Osteocyte (in vitro differentiated cells): ENCODE measurements at regions not wholly inside any gene's neighbourhood (a gene's known extent, or its start where the extent isn't known, plus 50 kb on each side); places are given as distances from the start of the nearest gene placed in this dataset.
A peak's percentile ranks its signal among the peaks of the same experiment; 100 is the strongest.

Experiments
- DNase-seq: peaks from one replicate; pipeline ENCODE4 v3.0.0; 2021; ENCODE audit warnings: mixed read lengths; ENCODE audit not compliant: unreplicated experiment; ENCODE audit errors: extremely low spot score
- H3K27ac Mint-ChIP-seq: one replicate; pipeline ENCODE4 v1.8.0; 2021; ENCODE audit warnings: mild to moderate bottlenecking, mixed read lengths; ENCODE audit not compliant: unreplicated experiment
- H3K27me3 Mint-ChIP-seq: one replicate; pipeline ENCODE4 v1.8.0; 2021; ENCODE audit warnings: mixed read lengths; ENCODE audit not compliant: unreplicated experiment
- H3K36me3 Mint-ChIP-seq: one replicate; pipeline ENCODE4 v1.8.0; 2021; ENCODE audit warnings: mixed read lengths; ENCODE audit not compliant: unreplicated experiment
- H3K4me1 Mint-ChIP-seq: one replicate; pipeline ENCODE4 v1.8.0; 2021; ENCODE audit warnings: mixed read lengths; ENCODE audit not compliant: unreplicated experiment
- H3K4me3 Mint-ChIP-seq: one replicate; pipeline ENCODE4 v1.8.0; 2021; ENCODE audit warnings: mild to moderate bottlenecking, moderate library complexity, mixed read lengths; ENCODE audit not compliant: unreplicated experiment
- H3K9me3 Mint-ChIP-seq: one replicate; pipeline ENCODE4 v1.8.0; 2021; ENCODE audit warnings: mixed read lengths; ENCODE audit not compliant: unreplicated experiment
- TF ChIP-seq, protein P1 (sequence below): fragments of 200-600 bp; sonication (generic); IDR thresholded peaks from 2 replicates; pipeline ENCODE4 v1.5.0; 2021; ENCODE audit warnings: antibody characterized with exemption, mild to moderate bottlenecking, moderate library complexity

DNA sequence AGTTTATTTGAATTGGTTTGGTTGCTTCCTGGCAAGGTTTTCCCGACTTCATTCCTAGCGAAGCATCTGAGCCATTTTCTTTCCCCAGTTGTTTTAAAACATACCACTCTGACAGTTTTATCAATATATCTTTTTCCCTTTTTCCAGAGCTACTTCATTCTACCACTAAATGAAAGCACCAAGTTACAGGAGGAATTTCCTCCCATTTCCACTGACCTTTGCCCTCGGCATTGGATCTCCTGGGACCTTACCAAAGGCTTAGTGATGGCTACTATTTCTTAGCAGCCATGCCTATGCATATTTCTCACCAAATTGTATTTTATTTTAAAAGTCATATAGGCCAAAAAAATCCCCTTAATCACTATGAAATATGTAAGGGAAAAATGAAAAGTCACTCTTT lies 150.5 kb downstream of the ZNF330 start:
- Mint-ChIP-seq H3K27me3 (no peaks in the 10 kb centered on the region), H3K4me1 (peaks cover 4% of the 10 kb centered on the region), H3K9me3 (peaks cover 10% of the 10 kb centered on the region), H3K27ac (no peak overlapping the region), H3K4me3 (no peak overlapping the region), H3K36me3 (peaks cover 3% of the 10 kb centered on the region)
- DNase-seq, result no peak
- TF ChIP-seq, protein P1, sequence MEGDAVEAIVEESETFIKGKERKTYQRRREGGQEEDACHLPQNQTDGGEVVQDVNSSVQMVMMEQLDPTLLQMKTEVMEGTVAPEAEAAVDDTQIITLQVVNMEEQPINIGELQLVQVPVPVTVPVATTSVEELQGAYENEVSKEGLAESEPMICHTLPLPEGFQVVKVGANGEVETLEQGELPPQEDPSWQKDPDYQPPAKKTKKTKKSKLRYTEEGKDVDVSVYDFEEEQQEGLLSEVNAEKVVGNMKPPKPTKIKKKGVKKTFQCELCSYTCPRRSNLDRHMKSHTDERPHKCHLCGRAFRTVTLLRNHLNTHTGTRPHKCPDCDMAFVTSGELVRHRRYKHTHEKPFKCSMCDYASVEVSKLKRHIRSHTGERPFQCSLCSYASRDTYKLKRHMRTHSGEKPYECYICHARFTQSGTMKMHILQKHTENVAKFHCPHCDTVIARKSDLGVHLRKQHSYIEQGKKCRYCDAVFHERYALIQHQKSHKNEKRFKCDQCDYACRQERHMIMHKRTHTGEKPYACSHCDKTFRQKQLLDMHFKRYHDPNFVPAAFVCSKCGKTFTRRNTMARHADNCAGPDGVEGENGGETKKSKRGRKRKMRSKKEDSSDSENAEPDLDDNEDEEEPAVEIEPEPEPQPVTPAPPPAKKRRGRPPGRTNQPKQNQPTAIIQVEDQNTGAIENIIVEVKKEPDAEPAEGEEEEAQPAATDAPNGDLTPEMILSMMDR, result no peak

DNA sequence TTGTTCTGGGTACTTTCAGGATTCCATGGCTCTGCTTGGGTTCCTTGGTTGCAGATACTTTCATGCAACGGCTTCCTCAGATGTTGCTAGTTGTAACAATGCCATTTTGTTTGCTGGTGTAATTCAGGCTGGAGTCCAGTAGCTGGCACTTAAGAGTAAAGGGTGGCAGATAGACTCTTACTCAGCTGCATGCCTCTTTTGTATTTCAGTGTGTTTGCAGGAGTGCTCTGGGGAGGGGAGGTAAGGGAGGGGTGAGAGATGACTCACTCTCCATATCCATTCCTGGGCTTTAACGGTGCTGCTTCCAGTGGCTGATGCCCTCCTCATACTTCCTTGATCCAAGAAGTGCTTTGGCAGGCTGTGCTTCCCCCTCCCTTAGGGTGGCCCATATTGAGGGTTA lies 155.2 kb downstream of the ZNF330 start:
- Mint-ChIP-seq H3K4me1 (peaks cover 4% of the 10 kb centered on the region), H3K27ac (no peak overlapping the region), H3K36me3 (no peaks in the 10 kb centered on the region), H3K27me3 (no peaks in the 10 kb centered on the region), H3K4me3 (no peak overlapping the region), H3K9me3 (peaks cover 9% of the 10 kb centered on the region)
- TF ChIP-seq, protein P1, result peak; percentile 57
- no peak for DNase-seq

DNA sequence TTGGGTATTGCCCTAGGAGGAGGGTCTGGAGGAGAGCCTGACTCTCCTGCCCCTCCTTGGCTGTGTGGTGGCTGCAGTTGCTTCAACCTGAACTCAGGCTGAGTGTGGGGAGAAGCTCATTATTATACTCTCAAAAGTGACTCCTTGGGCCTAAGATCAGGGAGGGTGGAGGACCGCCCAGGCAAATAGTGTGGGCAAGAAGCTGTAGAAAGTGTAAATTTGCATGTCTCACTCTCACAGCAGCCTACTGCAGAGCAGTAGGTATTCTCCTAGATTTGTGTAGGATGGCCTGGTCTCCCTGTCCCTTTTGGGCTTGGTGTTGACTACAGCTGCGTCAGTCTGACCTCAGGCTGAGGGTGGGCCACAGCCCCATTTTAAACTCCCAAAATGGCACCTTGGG lies 156.1 kb downstream of the ZNF330 start:
- H3K27me3 Mint-ChIP-seq, result no peaks in the 10 kb centered on the region
- DNase-seq, result no peak
- H3K9me3 Mint-ChIP-seq, result peaks cover 9% of the 10 kb centered on the region
- H3K27ac Mint-ChIP-seq, result no peak overlapping the region
- peaks cover 4% of the 10 kb centered on the region for H3K4me1 Mint-ChIP-seq
- H3K4me3 Mint-ChIP-seq, result no peak overlapping the region
- TF ChIP-seq, protein P1, result no peak
- no peaks in the 10 kb centered on the region for H3K36me3 Mint-ChIP-seq

DNA sequence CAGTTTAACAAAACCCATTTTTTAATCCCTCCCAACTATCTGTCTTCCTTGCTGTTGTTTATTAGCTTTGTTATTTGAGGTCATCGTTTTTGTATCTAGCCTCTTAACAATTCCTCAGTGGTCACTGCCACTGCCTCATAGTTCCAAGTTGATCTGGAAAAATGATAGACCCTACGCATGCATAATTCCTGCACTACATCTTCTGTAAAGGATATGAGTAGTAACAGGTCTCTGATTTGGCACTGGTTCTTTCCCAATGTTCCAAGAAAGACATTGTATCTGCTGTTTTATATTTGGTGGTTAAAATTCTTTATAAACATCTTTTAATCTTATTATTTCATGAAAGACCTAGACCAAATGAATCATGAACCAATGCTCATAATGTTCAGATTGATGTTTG lies 166.6 kb downstream of the ZNF330 start:
- H3K4me1 Mint-ChIP-seq, result peaks cover 9% of the 10 kb centered on the region
- no peak for DNase-seq
- H3K9me3 Mint-ChIP-seq, result no peaks in the 10 kb centered on the region
- no peaks in the 10 kb centered on the region for H3K27me3 Mint-ChIP-seq
- no peak overlapping the region for H3K4me3 Mint-ChIP-seq
- H3K27ac Mint-ChIP-seq, result no peak overlapping the region
- H3K36me3 Mint-ChIP-seq, result no peaks in the 10 kb centered on the region
- TF ChIP-seq, protein P1, result no peak

DNA sequence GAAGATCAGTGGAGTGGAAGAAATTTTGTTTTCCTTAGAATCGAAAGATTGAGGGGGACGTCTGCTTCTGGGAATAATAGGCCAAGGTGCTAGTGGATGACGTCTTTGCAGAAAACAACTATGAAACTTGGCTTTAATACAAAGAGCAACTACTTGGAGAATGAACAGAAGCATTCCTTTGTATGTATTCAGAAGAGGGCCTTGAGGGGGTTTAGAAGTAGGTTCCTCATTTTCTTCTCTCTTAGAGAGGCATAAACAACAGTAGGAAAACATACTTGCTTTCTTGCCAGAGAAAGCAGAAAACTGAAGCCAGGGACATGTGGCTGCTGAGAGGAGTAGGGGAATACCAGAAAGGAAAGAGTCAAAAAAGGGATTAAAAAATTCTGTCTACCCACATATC lies 167.8 kb downstream of the ZNF330 start:
- Mint-ChIP-seq H3K27ac (no peak overlapping the region), H3K36me3 (no peaks in the 10 kb centered on the region), H3K4me1 (peaks cover 9% of the 10 kb centered on the region), H3K4me3 (no peak overlapping the region), H3K9me3 (no peaks in the 10 kb centered on the region), H3K27me3 (no peaks in the 10 kb centered on the region)
- TF ChIP-seq, protein P1, result no peak
- DNase-seq, result no peak
